HG02884 (cell line): ENCODE measurements at regions not wholly inside any gene's neighbourhood (a gene's known extent, or its start where the extent isn't known, plus 50 kb on each side); places are given as distances from the start of the nearest gene placed in this dataset.
A peak's percentile ranks its signal among the peaks of the same experiment; 100 is the strongest.

Source experiments
- ATAC-seq: cut with Tn5 transposase; IDR thresholded peaks from one replicate; pipeline ENCODE4 v1.9.1; 2021; ENCODE audit warnings: mild to moderate bottlenecking, moderate library complexity; ENCODE audit not compliant: unreplicated experiment

DNA sequence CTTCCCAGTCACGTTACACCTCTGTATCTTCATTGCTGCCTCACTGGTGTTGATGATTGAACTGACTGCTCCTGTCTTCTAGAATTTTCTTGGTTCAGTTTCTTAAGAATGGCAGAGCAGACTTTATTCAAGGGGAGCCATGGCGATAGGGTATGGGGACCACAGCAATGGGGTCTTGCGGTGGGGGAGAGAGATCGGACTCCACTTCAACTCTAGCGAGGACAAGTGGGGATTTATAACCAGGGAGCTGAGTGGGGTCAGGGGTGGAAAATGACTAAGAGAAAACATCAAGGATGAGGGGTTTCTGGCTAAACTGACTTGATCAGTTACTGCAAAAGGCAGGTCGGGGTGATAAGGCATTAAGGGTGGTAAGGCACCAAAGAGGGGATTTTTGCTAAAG is 156.4 kb downstream of the CD83 start:
- no peak for ATAC-seq

DNA sequence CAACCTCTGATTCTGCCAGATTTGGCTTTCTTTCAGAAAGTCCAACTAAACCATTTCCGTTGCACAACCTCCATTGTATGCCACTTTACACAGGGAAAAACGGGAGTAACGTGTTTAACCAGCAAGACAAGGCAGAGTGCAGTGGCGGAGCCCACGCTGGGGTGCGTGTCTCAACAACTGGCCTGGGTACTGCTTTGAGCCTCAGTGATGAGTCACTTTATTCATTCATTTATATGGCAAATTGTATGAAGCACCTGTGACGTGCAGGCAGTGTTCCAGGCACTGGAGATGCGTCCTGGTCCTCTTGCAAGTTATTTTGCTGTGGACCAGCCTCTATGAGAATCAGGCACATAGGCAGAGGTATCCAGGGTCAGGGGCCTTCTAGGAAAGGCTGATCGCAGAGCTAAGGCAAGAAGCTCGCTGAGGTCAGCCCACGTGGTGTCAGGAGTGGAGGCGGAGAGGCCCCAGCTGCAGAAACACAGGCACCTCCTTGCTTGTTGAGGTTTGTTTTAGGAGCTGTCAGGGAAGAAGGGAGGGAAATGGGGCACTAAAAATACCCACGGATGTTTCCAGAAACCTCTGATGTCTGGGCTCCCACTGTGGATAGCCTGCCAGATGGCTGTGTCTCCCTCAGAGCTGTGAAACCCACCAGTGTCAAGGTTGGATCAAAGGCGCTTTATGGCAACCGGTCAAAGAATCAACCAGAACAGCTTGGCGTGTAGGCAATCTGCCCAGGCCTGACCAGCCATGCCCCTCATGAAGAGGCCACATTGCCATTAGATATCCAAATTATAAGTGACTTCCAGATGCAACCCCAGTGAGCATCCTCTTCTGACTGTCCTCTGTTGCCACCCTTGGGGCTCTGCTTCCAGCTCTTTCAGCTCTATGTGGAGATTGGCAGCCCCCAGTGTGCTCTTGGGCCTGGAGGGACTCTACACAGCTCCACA is 157.2 kb downstream of the CD83 start:
- no peak for ATAC-seq

GRCh38 chr6:14275493-14275851 is 157.9 kb downstream of the CD83 start:
- no peak for ATAC-seq

DNA sequence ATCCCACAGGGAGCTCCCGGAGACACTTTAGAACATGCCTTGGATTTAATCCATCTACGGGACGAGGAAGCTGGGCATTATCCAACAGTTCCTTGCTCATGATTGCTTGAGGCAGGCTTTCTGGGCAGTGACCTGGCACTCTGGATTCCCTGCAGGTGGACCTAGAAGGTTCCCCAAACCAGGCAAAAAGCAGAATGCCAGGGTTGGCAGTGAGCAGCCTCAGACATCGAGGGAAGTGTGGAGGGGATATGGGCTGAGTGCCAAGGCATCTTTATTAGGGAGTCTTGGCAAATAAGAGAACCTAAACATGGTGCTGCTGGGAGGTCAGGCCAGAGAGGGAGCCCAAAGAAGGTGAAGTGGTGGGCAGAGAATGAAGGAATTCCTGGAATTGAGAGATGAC is 158.5 kb downstream of the CD83 start:
- no peak for ATAC-seq

GRCh38 chr6:14276667-14277404 is 159.3 kb downstream of the CD83 start:
- peak; percentile 90 for ATAC-seq

DNA sequence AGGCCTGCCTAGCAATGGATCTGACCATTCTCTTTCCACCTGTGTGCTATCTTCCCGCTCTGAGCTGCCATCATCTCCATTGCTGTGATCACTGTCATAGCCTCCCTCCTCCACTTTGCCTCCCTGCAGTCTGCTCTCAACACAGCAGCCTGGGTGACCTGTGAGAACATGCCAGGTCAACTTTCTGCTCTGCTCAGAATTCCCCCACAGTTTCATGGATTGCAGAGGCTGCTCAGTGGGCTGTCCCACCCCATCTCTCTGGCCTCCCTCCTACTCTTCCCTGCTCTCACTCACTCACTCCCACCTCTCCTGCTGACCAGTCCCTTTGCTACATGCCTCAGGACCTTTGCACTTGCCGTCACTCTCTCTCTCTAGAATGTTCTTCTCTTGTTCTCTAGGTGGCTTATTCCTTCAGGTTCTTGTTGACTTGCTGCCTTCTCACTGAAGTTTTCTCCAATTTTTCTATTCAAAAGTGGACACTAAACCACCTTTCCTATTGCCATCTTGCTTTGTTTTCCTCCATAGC is 159.9 kb downstream of the CD83 start:
- ATAC-seq, result peak; percentile 47

DNA sequence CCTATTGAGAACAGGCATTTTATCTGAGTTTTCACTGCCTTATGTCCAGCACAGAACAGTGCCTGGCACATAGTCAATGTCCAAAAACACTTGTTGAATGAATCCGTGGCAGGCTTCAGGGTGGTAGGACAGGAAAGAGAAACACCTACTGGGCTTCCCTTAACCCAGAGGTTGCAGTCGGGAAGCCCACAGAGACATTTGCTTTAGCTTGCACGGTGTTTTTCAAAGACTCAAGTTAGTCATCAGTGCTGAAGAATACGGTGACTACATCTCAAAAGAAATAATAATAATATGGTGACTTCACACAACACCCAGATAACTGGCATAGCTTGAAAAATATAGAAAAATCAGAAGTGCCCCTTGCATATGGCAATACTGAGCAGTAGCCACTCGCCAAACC is 160.4 kb downstream of the CD83 start:
- no peak for ATAC-seq

DNA sequence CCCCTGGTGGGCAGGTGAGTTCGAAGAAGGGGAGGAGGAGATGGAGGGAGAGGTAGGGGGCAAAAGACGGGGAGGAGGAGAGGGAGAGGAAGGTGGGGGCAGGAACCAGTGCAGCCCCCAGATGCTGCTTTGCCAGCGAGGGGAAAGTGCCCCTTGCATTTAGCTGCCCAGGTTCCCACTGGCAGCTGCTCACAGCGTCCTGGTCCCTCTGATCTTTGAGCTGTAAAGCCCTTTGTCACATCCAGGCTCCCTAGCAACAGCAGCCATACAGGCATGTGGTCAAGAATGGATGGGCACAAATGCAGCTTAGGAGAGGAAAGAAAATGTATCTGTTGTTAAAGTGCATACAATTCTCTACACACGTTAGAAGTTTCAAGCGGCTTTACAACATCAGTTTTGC is 160.9 kb downstream of the CD83 start:
- ATAC-seq, result no peak

- no peak for ATAC-seq
These were observed 162.5 kb downstream of the CD83 start for GRCh38 chr6:14280006-14280510.

- no peak for ATAC-seq
These were observed 163.3 kb downstream of the CD83 start for GRCh38 chr6:14280766-14281293.

DNA sequence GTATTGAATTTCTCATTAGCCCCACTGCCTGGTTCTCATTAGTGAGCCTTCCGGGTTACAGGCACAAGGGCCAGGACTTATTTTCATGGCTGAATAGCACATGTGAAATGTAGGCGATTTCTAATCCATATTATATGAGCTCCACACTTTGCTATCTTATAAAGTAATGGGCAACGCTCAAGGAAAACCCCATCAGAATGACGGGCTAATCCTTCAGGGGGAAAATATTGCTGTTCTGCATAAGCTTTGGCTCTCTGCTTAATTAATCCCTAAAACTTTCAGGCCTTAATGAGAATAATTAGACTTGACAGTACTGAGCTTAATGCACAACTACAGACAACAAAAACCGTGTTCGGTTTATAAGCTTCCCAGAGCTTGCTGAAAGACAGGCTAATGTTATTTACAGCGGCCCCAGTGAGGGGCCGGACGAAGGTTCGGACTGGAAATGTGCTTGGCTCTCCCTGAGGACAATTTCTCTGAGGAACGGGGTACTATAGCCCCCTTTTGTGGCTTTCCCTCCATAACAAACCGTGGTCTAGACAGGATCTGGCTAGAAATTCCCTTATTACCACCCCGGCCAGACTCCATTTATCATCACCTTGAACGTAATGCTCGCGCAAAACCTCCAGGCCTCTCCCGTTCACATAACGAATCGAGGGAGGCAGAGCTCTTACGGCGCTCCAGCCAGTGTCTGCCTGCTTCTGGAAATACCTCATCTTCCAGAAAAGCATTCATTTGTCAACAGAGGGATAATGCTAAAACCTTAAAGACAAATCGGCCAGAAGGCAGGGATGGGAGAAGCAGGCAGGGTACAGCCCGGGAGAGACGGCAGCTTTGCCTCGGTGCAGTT is 164.5 kb downstream of the CD83 start:
- ATAC-seq, result no peak

GRCh38 chr6:14282854-14283505 is 165.4 kb downstream of the CD83 start:
- ATAC-seq, result no peak

DNA sequence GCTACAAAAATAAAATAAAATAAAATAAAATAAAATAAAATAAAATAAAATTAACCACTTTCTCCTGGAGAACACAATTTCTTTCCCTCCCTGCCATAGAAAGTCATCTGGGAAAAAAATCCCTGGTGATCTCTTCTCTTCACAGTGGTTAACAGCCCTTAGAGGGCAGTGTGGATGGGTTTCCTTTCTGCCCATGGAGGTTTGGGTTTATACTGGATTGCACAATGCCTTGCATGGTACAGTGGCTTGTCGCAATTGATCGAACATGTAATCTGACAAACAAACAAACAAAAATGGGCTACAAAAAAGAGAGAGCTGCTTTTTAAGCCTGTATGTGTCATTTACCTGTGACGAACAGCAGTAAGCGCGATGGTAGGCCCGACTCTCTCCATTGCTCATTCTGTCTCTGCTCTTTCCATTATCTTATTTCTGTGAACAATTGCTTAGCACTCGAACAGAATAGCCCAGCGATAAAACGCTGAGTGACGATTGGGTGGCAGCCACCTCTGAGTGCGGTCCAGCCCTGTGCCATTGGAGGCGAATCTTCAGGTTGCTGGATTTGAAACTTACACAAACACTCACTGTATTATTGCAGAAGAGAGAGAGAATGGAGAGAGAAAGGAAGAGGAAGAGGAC is 166.1 kb downstream of the CD83 start:
- ATAC-seq, result no peak

DNA sequence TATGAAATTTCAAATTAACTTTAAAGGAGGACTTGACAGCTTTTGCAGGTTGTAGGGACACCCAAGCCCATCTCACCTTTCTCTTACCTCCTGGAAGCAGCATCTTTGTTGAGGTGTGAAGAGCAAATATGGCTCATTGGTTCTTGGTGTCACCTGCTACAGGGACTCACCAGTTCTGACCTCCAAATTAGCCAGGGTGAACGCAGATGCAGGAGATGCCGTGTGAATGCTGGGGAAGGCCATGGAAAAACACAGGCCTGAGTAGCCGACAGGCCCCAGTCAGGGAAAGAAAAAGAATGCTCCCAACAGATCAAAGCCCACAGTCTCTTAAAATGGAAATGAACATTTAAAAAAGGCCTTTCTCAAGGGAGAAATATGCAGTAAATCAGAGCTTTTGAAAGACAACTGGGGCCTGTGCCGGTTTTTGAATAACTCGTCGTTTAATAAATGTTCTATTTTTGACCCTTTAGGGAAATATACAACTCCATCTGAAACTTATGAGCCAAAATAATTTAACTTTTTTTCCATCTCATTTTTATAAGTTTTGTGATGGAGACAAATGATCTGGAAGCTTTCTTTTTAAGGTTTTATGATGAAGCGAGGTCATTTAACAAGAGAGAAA is 167.5 kb downstream of the CD83 start:
- no peak for ATAC-seq

GRCh38 chr6:14286144-14286543 is 168.6 kb downstream of the CD83 start:
- no peak for ATAC-seq

DNA sequence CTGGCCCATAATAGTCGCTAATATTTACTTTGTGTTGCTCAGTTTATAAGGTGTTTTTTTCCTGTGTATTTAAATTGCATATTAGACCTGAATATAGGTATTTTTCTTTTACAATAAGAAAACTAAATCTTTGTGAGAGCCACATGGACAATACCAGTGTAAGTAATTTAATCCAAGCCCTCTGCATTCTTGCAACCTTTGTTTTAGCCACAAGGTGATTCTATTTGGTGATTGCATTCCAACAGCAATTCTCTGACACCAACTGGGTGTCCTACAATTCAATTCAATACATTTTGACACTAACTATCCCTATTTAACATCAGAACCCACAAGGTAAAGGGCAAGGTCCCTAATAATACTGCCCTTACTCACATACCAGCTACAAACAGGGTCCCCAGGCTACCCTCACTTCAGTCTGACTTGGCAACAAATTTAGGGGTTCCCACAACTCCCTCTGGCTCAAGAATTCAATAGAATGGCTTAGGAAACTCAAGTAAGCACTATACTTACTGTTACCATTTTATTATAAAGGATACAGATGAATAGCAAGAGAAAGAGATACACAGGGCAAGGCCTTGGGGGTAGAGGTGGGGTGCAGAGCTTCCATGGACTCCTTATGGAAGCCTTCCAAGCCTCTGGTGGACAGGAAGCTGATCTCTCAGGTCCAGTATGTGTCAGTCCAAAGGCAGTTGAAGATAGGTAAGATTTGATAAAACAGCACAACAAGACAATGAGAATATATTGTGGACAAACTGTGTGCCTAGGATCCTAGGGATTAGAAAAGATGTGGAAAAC is 169.3 kb downstream of the CD83 start:
- no peak for ATAC-seq

- no peak for ATAC-seq
These were observed 170.1 kb downstream of the CD83 start for GRCh38 chr6:14287707-14288106.

- ATAC-seq, result no peak
These were observed 171.3 kb downstream of the CD83 start for GRCh38 chr6:14288910-14289309.
